ENCODE measurements at regions not wholly inside any gene's neighbourhood (a gene's known extent, or its start where the extent isn't known, plus 50 kb on each side); places are given as distances from the start of the nearest gene placed in this dataset.

GRCh38 chr6:4707011-4707410 lies 69.2 kb upstream of the CDYL start:
- TF ChIP-seq CTCF (IDR thresholded peaks at IDR 0.05; ENCODE audit: borderline replicate concordance, insufficient read depth, low read depth, low read length): no peak
- H3K4me3 ChIP-seq (ENCODE audit: low read depth, low read length): no peak overlapping the region

GRCh38 chr6:4705809-4706208 lies 70.4 kb upstream of the CDYL start:
- no peak overlapping the region for H3K4me3 ChIP-seq (ENCODE audit: low read depth, low read length)
- TF ChIP-seq CTCF (IDR thresholded peaks at IDR 0.05; ENCODE audit: borderline replicate concordance, insufficient read depth, low read depth, low read length): no peak

GRCh38 chr6:4703382-4703781 lies 72.8 kb upstream of the CDYL start:
- no peak for TF ChIP-seq CTCF (IDR thresholded peaks at IDR 0.05; ENCODE audit: borderline replicate concordance, insufficient read depth, low read depth, low read length)
- H3K4me3 ChIP-seq (ENCODE audit: low read depth, low read length): no peak overlapping the region

GRCh38 chr6:4698901-4699659 lies 77.1 kb upstream of the CDYL start:
- TF ChIP-seq CTCF (IDR thresholded peaks at IDR 0.05; ENCODE audit: borderline replicate concordance, insufficient read depth, low read depth, low read length): no peak
- H3K4me3 ChIP-seq (ENCODE audit: low read depth, low read length): no peak overlapping the region

- no peak overlapping the region for H3K4me3 ChIP-seq (ENCODE audit: low read depth, low read length)
- TF ChIP-seq CTCF (IDR thresholded peaks at IDR 0.05; ENCODE audit: borderline replicate concordance, insufficient read depth, low read depth, low read length): no peak
Measured at GRCh38 chr6:4693173-4693970, 82.8 kb upstream of the CDYL start.

- TF ChIP-seq CTCF (IDR thresholded peaks at IDR 0.05; ENCODE audit: borderline replicate concordance, insufficient read depth, low read depth, low read length): no peak
Measured at GRCh38 chr6:4692664-4693063, 83.5 kb upstream of the CDYL start.

More at GRCh38 chr6:4692664-4693063, 83.5 kb upstream of the CDYL start:
- no peak overlapping the region for H3K4me3 ChIP-seq (ENCODE audit: low read depth, low read length)

Measured in GM12875 (cell line).